Mesenchymal stem cell (in vitro differentiated cells and primary cell): ENCODE measurements at regions not wholly inside any gene's neighbourhood (a gene's known extent, or its start where the extent isn't known, plus 50 kb on each side); places are given as distances from the start of the nearest gene placed in this dataset.

Experiments used
- DNase-seq: peaks from one replicate; pipeline ENCODE4 v3.0.0-alpha.2; 2013
- H2AFZ ChIP-seq: one replicate; pipeline ENCODE4 v1.6.1; 2013; ENCODE audit warnings: low read depth, mild to moderate bottlenecking, control low read depth, inconsistent platforms, low read length, moderate library complexity
- H2AK5ac ChIP-seq: 2 replicates; pipeline ENCODE4 v1.6.1; 2013; ENCODE audit warnings: low read length, moderate library complexity, mild to moderate bottlenecking, inconsistent platforms; ENCODE audit not compliant: severe bottlenecking
- H2BK120ac ChIP-seq: one replicate; pipeline ENCODE4 v1.6.1; 2013; ENCODE audit warnings: low read depth, mild to moderate bottlenecking, inconsistent platforms, low read length, moderate library complexity
- H2BK12ac ChIP-seq, 2 experiments: one replicate each; pipeline ENCODE4 v1.6.1; 2013; ENCODE audit warnings: inconsistent platforms in 2 of 2, low read length in 2 of 2, mild to moderate bottlenecking in 2 of 2, moderate library complexity in 2 of 2, control low read depth in 1 of 2
- H2BK15ac ChIP-seq: one replicate; pipeline ENCODE4 v1.6.1; 2013; ENCODE audit warnings: mild to moderate bottlenecking, low read depth, inconsistent platforms; ENCODE audit not compliant: poor library complexity, severe bottlenecking
- H2BK5ac ChIP-seq: 2 replicates; pipeline ENCODE4 v1.6.1; 2013; ENCODE audit warnings: low read depth, mild to moderate bottlenecking, low read length, control low read depth, inconsistent platforms; ENCODE audit not compliant: poor library complexity, severe bottlenecking
- H3K14ac ChIP-seq, 2 experiments: one replicate each; pipeline ENCODE4 v1.6.1; 2013; ENCODE audit warnings: inconsistent platforms in 2 of 2, low read length in 2 of 2, control low read depth in 1 of 2, mild to moderate bottlenecking in 1 of 2, moderate library complexity in 1 of 2
- H3K18ac ChIP-seq, 2 experiments: one replicate each; pipeline ENCODE4 v1.6.1; 2013; ENCODE audit warnings: inconsistent platforms in 2 of 2, low read length in 2 of 2, control low read depth in 1 of 2, low read depth in 1 of 2, mild to moderate bottlenecking in 1 of 2
- H3K23ac ChIP-seq, 2 experiments: one replicate each; pipeline ENCODE4 v1.6.1; 2013; ENCODE audit warnings: inconsistent platforms in 2 of 2, low read length in 2 of 2, mild to moderate bottlenecking in 2 of 2, moderate library complexity in 2 of 2, control low read depth in 1 of 2
- H3K27ac ChIP-seq: 2 replicates; pipeline ENCODE4 v1.5.1; 2013; ENCODE audit warnings: mild to moderate bottlenecking, moderate library complexity, low read length, control low read depth, inconsistent platforms; ENCODE audit not compliant: poor library complexity, severe bottlenecking
- H3K27me3 ChIP-seq, 2 experiments: 2 replicates each; pipeline versions ENCODE4 v1.6.1 to v1.7.0; 2013; ENCODE audit warnings: low read length in 2 of 2, mild to moderate bottlenecking in 2 of 2, moderate library complexity in 2 of 2, control low read depth in 1 of 2, inconsistent platforms in 1 of 2; ENCODE audit not compliant: control insufficient read depth in 1 of 2, insufficient read depth in 1 of 2
- H3K36me3 ChIP-seq, 2 experiments: 2 replicates each; pipeline versions ENCODE4 v1.6.1 to v1.7.0; 2013; ENCODE audit warnings: low read length in 2 of 2, control low read depth in 1 of 2, inconsistent platforms in 1 of 2, low read depth in 1 of 2, mild to moderate bottlenecking in 1 of 2; ENCODE audit not compliant: insufficient read depth in 2 of 2, control insufficient read depth in 1 of 2
- H3K4ac ChIP-seq, 2 experiments: one replicate each; pipeline ENCODE4 v1.6.1; 2013; ENCODE audit warnings: inconsistent platforms in 2 of 2, low read length in 2 of 2, mild to moderate bottlenecking in 2 of 2, moderate library complexity in 2 of 2, control low read depth in 1 of 2, low read depth in 1 of 2
- H3K4me1 ChIP-seq: 2 replicates; pipeline ENCODE4 v1.6.1; 2013; ENCODE audit warnings: low read depth, low read length, control low read depth; ENCODE audit not compliant: control insufficient read depth, insufficient read depth
- H3K4me2 ChIP-seq: 2 replicates; pipeline ENCODE4 v1.6.1; 2013; ENCODE audit warnings: low read length, mild to moderate bottlenecking, inconsistent platforms; ENCODE audit not compliant: poor library complexity, severe bottlenecking
- H3K4me3 ChIP-seq, 2 experiments: 2 replicates each; pipeline versions ENCODE4 v1.5.1 to v1.7.0; 2013; ENCODE audit warnings: low read length in 2 of 2, mild to moderate bottlenecking in 2 of 2, control low read depth in 1 of 2, low read depth in 1 of 2; ENCODE audit not compliant: insufficient read depth in 1 of 2
- H3K79me1 ChIP-seq: replicated peaks from 2 replicates; pipeline ENCODE4 v1.6.1; 2013; ENCODE audit warnings: mild to moderate bottlenecking, control low read depth, low read length, inconsistent platforms; ENCODE audit not compliant: poor library complexity, severe bottlenecking
- H3K9ac ChIP-seq: 2 replicates; pipeline ENCODE4 v1.7.0; 2013; ENCODE audit warnings: mild to moderate bottlenecking, low read length, moderate library complexity
- H3K9me3 ChIP-seq: 2 replicates; pipeline ENCODE4 v1.7.0; 2013; ENCODE audit warnings: mild to moderate bottlenecking, low read length; ENCODE audit not compliant: control insufficient read depth
- H4K8ac ChIP-seq: one replicate; pipeline ENCODE4 v1.6.1; 2013; ENCODE audit warnings: inconsistent platforms, mild to moderate bottlenecking, low read length, moderate library complexity
- H4K91ac ChIP-seq: one replicate; pipeline ENCODE4 v1.6.1; 2013; ENCODE audit warnings: mild to moderate bottlenecking, low read length, inconsistent platforms
- WGBS: methylation state at CpG from one replicate; pipeline ENCODE4 v1.1.7; 2013; ENCODE audit warnings: mixed read lengths; 5-methylcytosine and 5-hydroxymethylcytosine counted together

DNA sequence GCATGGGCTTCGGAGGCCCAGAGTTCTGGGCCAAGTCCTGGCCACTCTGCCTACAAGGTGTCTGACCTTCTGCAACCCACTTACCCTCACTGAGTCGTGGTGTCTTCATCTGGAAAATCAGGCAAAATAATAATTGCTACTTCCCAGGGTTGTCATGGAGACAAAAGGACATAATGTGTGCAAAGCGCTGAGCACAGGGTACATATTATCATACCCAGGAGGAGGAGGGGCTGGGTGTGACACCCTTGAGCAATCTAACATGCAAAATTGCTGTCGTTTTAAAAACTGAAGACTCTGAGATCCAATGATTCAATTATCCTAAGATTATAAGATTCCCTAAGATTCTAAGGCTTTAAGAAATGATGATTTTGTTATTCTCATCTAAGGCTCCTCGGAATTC lies 459.5 kb downstream of the PTPRU start:
- H3K27ac ChIP-seq = no peak overlapping the region
- H2BK5ac ChIP-seq = no peak overlapping the region
- H4K8ac ChIP-seq = no peak overlapping the region
- H2AK5ac ChIP-seq = no peak overlapping the region
- 79% methylated on average over 4 of the region's 5 CpGs for WGBS
- H3K23ac ChIP-seq = no peak overlapping the region
- DNase-seq = no peak
- H2AFZ ChIP-seq = no peak overlapping the region
- no peak overlapping the region for H3K18ac ChIP-seq
- H2BK15ac ChIP-seq = no peak overlapping the region
- H4K91ac ChIP-seq = no peak overlapping the region
- peaks cover 2% of the 10 kb centered on the region for H3K4me1 ChIP-seq
- no peak overlapping the region for H3K4me2 ChIP-seq
- H2BK120ac ChIP-seq = no peak overlapping the region
- H3K27me3 ChIP-seq = peaks cover 0 to 12% of the 10 kb centered on the region in 2 experiments
- no peak overlapping the region for H3K9ac ChIP-seq
- H3K36me3 ChIP-seq = no peaks in the 10 kb centered on the region
- H2BK12ac ChIP-seq = no peak overlapping the region
- H3K4ac ChIP-seq = no peak overlapping the region
- peaks cover 5% of the 10 kb centered on the region for H3K9me3 ChIP-seq
- no peak overlapping the region for H3K4me3 ChIP-seq
- no peaks in the 10 kb centered on the region for H3K79me1 ChIP-seq
- no peak overlapping the region for H3K14ac ChIP-seq

DNA sequence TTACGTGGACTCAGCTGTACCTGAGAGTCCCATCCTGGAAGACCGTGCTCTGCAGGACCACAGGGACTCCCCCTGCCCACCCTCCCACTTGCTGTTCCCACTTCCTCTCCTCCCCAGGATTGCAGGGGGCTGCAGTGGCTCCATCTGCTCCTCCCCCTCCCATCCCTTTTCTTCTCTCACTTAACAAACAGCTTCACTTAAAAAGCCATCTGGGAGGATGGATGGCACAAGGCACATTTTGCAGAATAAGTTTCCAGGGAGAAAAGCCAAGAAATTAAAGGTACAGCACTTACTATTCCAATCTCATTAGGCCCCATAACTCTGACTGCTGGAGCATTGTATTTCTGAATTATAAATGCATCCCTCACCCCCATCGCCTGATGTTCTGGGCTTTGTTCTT lies 458.7 kb downstream of the PTPRU start:
- 73% methylated on average over 3 of the region's 3 CpGs for WGBS
- Histone ChIP-seq H3K4me2 (no peak overlapping the region), H2BK12ac (no peak overlapping the region)

DNA sequence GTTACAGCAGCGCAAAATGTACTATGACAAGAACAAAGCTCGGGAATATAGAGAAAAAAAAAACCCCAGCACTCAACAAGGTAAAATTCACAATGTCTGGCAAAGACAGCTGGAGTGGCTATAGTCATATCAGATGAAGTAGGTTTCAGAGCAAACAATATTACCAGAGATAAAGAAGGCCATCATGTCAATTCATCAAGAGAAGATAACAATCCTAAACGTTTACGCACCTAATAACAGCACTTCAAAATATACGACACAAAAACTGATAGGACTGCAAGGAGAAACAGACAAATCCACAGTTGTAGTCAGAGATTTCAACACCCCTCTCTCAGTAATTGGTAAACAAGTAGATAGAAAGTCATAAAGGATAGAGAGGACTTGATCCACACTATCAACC lies 455.2 kb downstream of the PTPRU start:
- Histone ChIP-seq H2BK15ac (no peak overlapping the region), H3K23ac (no peak overlapping the region), H2BK12ac (no peak overlapping the region), H3K4me2 (no peak overlapping the region), H4K8ac (no peak overlapping the region), H3K4ac (no peak overlapping the region), H3K4me3 (no peak overlapping the region), H2BK5ac (no peak overlapping the region), H3K18ac (no peak overlapping the region), H2AK5ac (no peak overlapping the region), H3K4me1 (peaks cover 13% of the 10 kb centered on the region), H3K79me1 (no peaks in the 10 kb centered on the region), H4K91ac (no peak overlapping the region), H2BK120ac (no peak overlapping the region), H3K36me3 (no peaks in the 10 kb centered on the region), H3K27me3 (peaks cover 0 to 21% of the 10 kb centered on the region in 2 experiments), H3K27ac (no peak overlapping the region), H3K9ac (no peak overlapping the region), H2AFZ (no peak overlapping the region), H3K14ac (no peak overlapping the region), H3K9me3 (peaks cover 5% of the 10 kb centered on the region)
- no peak for DNase-seq
- 69% methylated on average over 2 of the region's 5 CpGs for WGBS

More for the DNA sequence above, 458.7 kb downstream of the PTPRU start:
- Histone ChIP-seq H2AFZ (no peak overlapping the region), H3K9me3 (peaks cover 5% of the 10 kb centered on the region), H3K4me1 (peaks cover 2% of the 10 kb centered on the region), H2BK15ac (no peak overlapping the region), H3K79me1 (no peaks in the 10 kb centered on the region), H2BK120ac (no peak overlapping the region), H3K27me3 (peaks cover 0 to 18% of the 10 kb centered on the region in 2 experiments), H3K18ac (no peak overlapping the region), H2AK5ac (no peak overlapping the region), H3K9ac (no peak overlapping the region), H4K91ac (no peak overlapping the region), H2BK5ac (no peak overlapping the region), H4K8ac (no peak overlapping the region), H3K23ac (no peak overlapping the region), H3K14ac (no peak overlapping the region), H3K4ac (no peak overlapping the region), H3K27ac (no peak overlapping the region), H3K36me3 (no peaks in the 10 kb centered on the region), H3K4me3 (no peak overlapping the region)
- no peak for DNase-seq

DNA sequence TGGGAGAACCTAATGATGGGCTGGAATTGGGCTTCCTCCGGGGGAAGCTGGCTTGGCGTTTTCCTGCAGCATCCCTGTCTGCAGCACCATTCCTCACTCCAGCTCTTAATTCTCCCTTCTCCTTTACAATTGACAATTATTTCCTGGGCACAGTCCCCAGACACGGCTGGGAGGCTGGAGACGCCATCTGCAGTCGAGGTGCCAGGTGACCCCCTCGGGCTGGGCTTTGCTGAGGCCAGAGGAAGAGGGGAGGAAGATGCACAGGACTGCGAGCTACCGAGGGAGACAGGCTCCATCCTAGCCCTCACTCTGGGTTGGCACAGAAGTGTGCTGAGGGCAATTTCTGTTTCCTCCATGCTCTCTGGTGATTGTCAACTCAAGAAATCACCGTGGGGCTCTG lies 453.8 kb downstream of the PTPRU start:
- no peak overlapping the region for H2BK15ac ChIP-seq
- H4K8ac ChIP-seq = no peak overlapping the region
- peaks cover 0 to 20% of the 10 kb centered on the region in 2 experiments for H3K27me3 ChIP-seq
- 96% methylated on average over 9 of the region's 9 CpGs for WGBS
- H3K36me3 ChIP-seq = no peaks in the 10 kb centered on the region
- no peaks in the 10 kb centered on the region for H3K79me1 ChIP-seq
- no peak overlapping the region for H3K4me2 ChIP-seq
- DNase-seq = no peak
- peaks cover 5% of the 10 kb centered on the region for H3K9me3 ChIP-seq
- no peak overlapping the region for H3K9ac ChIP-seq
- no peak overlapping the region for H3K18ac ChIP-seq
- H2BK120ac ChIP-seq = no peak overlapping the region
- no peak overlapping the region for H3K4me3 ChIP-seq
- H3K14ac ChIP-seq = no peak overlapping the region
- no peak overlapping the region for H4K91ac ChIP-seq
- H3K23ac ChIP-seq = no peak overlapping the region
- peaks cover 17% of the 10 kb centered on the region for H3K4me1 ChIP-seq
- no peak overlapping the region for H3K27ac ChIP-seq
- H2BK12ac ChIP-seq = no peak overlapping the region
- H2AK5ac ChIP-seq = no peak overlapping the region
- H3K4ac ChIP-seq = no peak overlapping the region
- H2BK5ac ChIP-seq = no peak overlapping the region
- H2AFZ ChIP-seq = no peak overlapping the region
